Cardiac fibroblast (primary cell): ENCODE measurements at regions not wholly inside any gene's neighbourhood (a gene's known extent, or its start where the extent isn't known, plus 50 kb on each side); places are given as distances from the start of the nearest gene placed in this dataset.
"Not testable (repeated sequence)": the region's sequence is repeated elsewhere in the genome, so short reads cannot be mapped to it uniquely, and the experiment has no call there.

Source experiments
- DNase-seq, 2 donors: peaks; one replicate each; pipeline versions ENCODE4 v3.0.0 to v3.0.0-alpha.2; 2010; ENCODE audit warnings: low read depth in 2 of 2
- H3K4me3 ChIP-seq, 2 donors: replicated peaks in 1 of 2; 1 replicate in 1 of 2; 2 replicates in 1 of 2; pipeline ENCODE4 v1.5.1; 2011; ENCODE audit warnings: low read depth in 2 of 2, low read length in 2 of 2, mild to moderate bottlenecking in 2 of 2, moderate library complexity in 1 of 2
- CTCF ChIP-seq: IDR thresholded peaks from one replicate; pipeline ENCODE4 v1.5.1; 2011; ENCODE audit warnings: low read depth, mild to moderate bottlenecking, low read length, inconsistent platforms

- peak; percentile 13 to 40 for DNase-seq
- no peak overlapping the region for H3K4me3 ChIP-seq
- no peak for TF ChIP-seq CTCF
Observed at GRCh38 chr6:81894788-81895271, 142.3 kb upstream of the TENT5A start.

- no peak overlapping the region for H3K4me3 ChIP-seq
- DNase-seq: peak; percentile 72 to 88
- TF ChIP-seq CTCF: no peak
Observed at GRCh38 chr6:81894306-81894705, 141.8 kb upstream of the TENT5A start.

GRCh38 chr6:81892891-81893290, 140.4 kb upstream of the TENT5A start:
- no peak for DNase-seq
- TF ChIP-seq CTCF: no peak
- H3K4me3 ChIP-seq: no peak overlapping the region

GRCh38 chr6:81891874-81892273, 139.4 kb upstream of the TENT5A start:
- no peak for TF ChIP-seq CTCF
- no peak for DNase-seq
- no peak overlapping the region for H3K4me3 ChIP-seq

GRCh38 chr6:81890846-81891245, 138.4 kb upstream of the TENT5A start:
- H3K4me3 ChIP-seq: no peak overlapping the region
- DNase-seq: peak; percentile 60 to 61
- TF ChIP-seq CTCF: no peak

- peak in 1 of 2 donors; percentile 28 for DNase-seq
- TF ChIP-seq CTCF: no peak
- H3K4me3 ChIP-seq: no peak overlapping the region
Observed at GRCh38 chr6:81889377-81890053, 137.0 kb upstream of the TENT5A start.

GRCh38 chr6:81886909-81887308, 134.4 kb upstream of the TENT5A start:
- not testable (repeated sequence) for DNase-seq

More at GRCh38 chr6:81886909-81887308, 134.4 kb upstream of the TENT5A start:
- H3K4me3 ChIP-seq: not testable (repeated sequence)
